Lung (tissue), 11 donors: ENCODE measurements at regions not wholly inside any gene's neighbourhood (a gene's known extent, or its start where the extent isn't known, plus 50 kb on each side); places are given as distances from the start of the nearest gene placed in this dataset.

Experiments used
- ATAC-seq: fragments of 200-7000 bp; cut with Tn5 transposase; one replicate; pipeline ENCODE4 v1.9.1; 2020; ENCODE audit warnings: moderate number of reproducible peaks; ENCODE audit not compliant: insufficient read depth, low FRiP score
- DNase-seq, 3 donors: peaks; one replicate each; pipeline ENCODE4 v3.0.0-alpha.2; 2013 to 2017
- H3K27ac ChIP-seq, 2 donors: one replicate each; pipeline ENCODE4 v1.5.1; 2013; ENCODE audit warnings: mild to moderate bottlenecking in 2 of 2, moderate library complexity in 2 of 2, control low read depth in 1 of 2, inconsistent platforms in 1 of 2, low read depth in 1 of 2, low read length in 1 of 2
- H3K27me3 ChIP-seq, 3 donors: one replicate each; pipeline ENCODE4 v1.5.1; 2013; ENCODE audit warnings: low read length in 2 of 3; ENCODE audit not compliant: control insufficient read depth in 3 of 3, insufficient read depth in 3 of 3
- H3K36me3 ChIP-seq, 4 donors: one replicate each; pipeline ENCODE4 v1.5.1; 2013; ENCODE audit warnings: low read length in 4 of 4, mild to moderate bottlenecking in 1 of 4, moderate library complexity in 1 of 4; ENCODE audit not compliant: control insufficient read depth in 4 of 4, insufficient read depth in 4 of 4
- H3K4me1 ChIP-seq, 5 donors: one replicate each; pipeline ENCODE4 v1.5.1; 2013; ENCODE audit warnings: low read length in 5 of 5, mild to moderate bottlenecking in 2 of 5, moderate library complexity in 1 of 5; ENCODE audit not compliant: control insufficient read depth in 5 of 5, insufficient read depth in 5 of 5
- H3K4me3 ChIP-seq: one replicate; pipeline ENCODE4 v1.5.1; 2013; ENCODE audit warnings: mild to moderate bottlenecking, control low read depth, moderate library complexity
- H3K9ac ChIP-seq, 2 donors: one replicate each; pipeline ENCODE4 v1.5.1; 2013; ENCODE audit warnings: low read length in 2 of 2, control low read depth in 1 of 2; ENCODE audit not compliant: insufficient read depth in 1 of 2
- H3K9me3 ChIP-seq, 4 donors: one replicate each; pipeline ENCODE4 v1.5.1; 2013; ENCODE audit warnings: low read length in 3 of 4, mild to moderate bottlenecking in 1 of 4, moderate library complexity in 1 of 4; ENCODE audit not compliant: control insufficient read depth in 4 of 4, insufficient read depth in 3 of 4
- CTCF ChIP-seq: IDR thresholded peaks from 2 replicates; pipeline ENCODE4 v1.5.1; 2012; ENCODE audit warnings: mild to moderate bottlenecking; ENCODE audit errors: control extremely low read depth, extremely low read depth
- WGBS, 2 donors: extraction: QIAGEN DNeasy Blood & Tissue Kit; methylation state at CpG; one replicate each; pipeline ENCODE4 v1.1.7; 2013; 5-methylcytosine and 5-hydroxymethylcytosine counted together
- donor health status: control.
- donor health status: control.
- donor health status: Bipolar disorder and iron deficiency.
- donor health status: healthy.
- donor health status: DM: yes; HTN: yes; CAD: no.

GRCh38 chr6:45807311-45808041 is 208.2 kb downstream of the CLIC5 start:
- no peak for ATAC-seq
- H3K4me3 ChIP-seq = no peak overlapping the region
- no peak overlapping the region for H3K27ac ChIP-seq
- no peak overlapping the region for H3K9ac ChIP-seq
- H3K27me3 ChIP-seq = no peaks in the 10 kb centered on the region
- H3K36me3 ChIP-seq = no peaks in the 10 kb centered on the region
- TF ChIP-seq CTCF = no peak
- 76 to 87% methylated on average over 4 of the region's 4 CpGs for WGBS, 2 donors
- no peak for DNase-seq
- peaks cover 0 to under 1% (median 0%) of the 10 kb centered on the region in 5 donors for H3K4me1 ChIP-seq
- no peaks in the 10 kb centered on the region for H3K9me3 ChIP-seq

- 50 to 53% methylated on average over 1 of the region's 1 CpG for WGBS, 2 donors
Observed at GRCh38 chr6:45806172-45806571, 209.5 kb downstream of the CLIC5 start.

GRCh38 chr6:45803071-45803470 is 212.6 kb downstream of the CLIC5 start:
- no peak for TF ChIP-seq CTCF
- Histone ChIP-seq H3K9me3 (no peaks in the 10 kb centered on the region), H3K36me3 (no peaks in the 10 kb centered on the region), H3K27me3 (no peaks in the 10 kb centered on the region), H3K4me1 (no peaks in the 10 kb centered on the region), H3K27ac (no peak overlapping the region), H3K4me3 (no peak overlapping the region), H3K9ac (no peak overlapping the region)
- WGBS, 2 donors = 79 to 91% methylated on average over 4 of the region's 4 CpGs
- DNase-seq (no peak), ATAC-seq (no peak)

More at GRCh38 chr6:45806172-45806571, 209.5 kb downstream of the CLIC5 start:
- TF ChIP-seq CTCF = no peak
- H3K27me3 ChIP-seq = no peaks in the 10 kb centered on the region
- H3K36me3 ChIP-seq = no peaks in the 10 kb centered on the region
- no peak overlapping the region for H3K4me3 ChIP-seq
- DNase-seq (no peak), ATAC-seq (no peak)
- H3K9ac ChIP-seq = no peak overlapping the region
- H3K27ac ChIP-seq = no peak overlapping the region
- H3K9me3 ChIP-seq = no peaks in the 10 kb centered on the region
- no peaks in the 10 kb centered on the region for H3K4me1 ChIP-seq
